Eye (tissue), 1 donor: ENCODE measurements at regions not wholly inside any gene's neighbourhood (a gene's known extent, or its start where the extent isn't known, plus 50 kb on each side); places are given as distances from the start of the nearest gene placed in this dataset.

Source experiments
- DNase-seq: peaks from one replicate; pipeline ENCODE4 v3.0.0-alpha.2; 2015

DNA sequence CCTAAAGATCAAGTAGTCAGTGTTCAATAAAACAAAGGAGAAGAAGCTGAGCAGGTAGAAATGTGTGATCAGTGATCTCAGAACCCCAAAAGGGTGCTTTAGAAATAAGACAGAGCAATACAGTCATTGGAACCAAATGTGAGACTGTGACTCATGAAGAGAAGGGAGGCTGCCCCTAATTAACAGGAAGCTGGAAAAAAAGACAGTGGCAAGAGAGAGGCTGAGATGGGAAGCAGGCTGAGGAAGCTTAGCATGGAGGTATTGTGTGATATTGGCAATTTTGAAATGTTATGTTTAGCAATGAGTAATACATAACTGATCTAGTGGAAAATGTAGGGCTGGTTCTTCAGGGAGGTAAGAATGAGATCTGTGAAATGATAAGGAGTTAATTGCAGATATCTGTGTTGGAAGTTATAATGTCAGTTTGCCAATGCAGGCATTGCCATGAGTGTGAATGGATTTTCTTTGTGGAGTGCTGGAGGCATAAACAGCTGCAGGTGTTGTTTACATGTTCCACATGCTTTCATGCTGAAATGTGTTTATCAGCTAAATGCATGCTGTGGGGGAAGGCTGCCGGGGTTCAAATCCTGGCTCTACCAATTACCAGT, 90.6 kb upstream of the CACNA1E start:
- DNase-seq, result no peak

DNA sequence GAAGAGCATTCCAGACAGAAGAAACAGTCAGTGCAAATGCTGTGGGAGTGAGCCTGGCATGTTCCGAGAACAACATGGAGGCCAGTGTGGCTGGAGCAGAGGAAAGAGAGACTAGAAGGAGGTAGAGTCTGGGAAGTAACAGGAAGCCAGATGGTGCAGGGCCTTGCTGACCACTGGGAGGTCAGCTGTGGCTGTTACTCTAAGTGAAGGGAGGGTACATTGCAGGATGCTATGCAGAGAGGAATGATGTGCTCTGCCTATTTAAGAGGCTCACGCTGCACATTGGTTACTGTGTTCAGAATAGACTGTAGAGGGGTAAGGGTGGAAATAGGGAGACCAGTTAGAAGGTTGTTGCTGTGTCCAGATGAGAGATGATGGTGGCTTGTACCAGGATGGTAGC, 88.6 kb upstream of the CACNA1E start:
- no peak for DNase-seq

DNA sequence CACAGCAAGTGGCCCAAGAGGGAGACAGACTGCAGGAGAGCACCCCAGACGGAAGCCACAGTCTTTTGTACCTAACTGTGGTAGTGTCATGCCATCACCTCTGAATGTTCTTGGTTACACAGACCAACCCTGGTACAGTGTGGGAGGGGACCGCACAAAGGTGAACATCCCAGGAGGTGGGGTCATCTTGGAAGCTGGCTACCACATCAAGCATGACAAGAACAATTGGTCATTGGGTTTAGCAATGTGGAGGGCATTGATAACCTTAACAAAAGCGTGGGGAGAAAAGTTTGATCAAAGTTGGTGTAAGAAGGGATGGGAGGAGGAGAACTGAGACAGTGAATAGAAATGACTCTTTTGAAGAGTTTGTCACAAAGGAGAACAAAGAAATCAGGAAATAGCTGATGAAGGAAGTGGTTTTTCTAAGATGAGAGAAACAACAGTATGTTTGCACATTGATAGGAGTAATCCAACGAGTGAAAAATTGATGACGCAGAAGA, 87.1 kb upstream of the CACNA1E start:
- DNase-seq, result no peak

DNA sequence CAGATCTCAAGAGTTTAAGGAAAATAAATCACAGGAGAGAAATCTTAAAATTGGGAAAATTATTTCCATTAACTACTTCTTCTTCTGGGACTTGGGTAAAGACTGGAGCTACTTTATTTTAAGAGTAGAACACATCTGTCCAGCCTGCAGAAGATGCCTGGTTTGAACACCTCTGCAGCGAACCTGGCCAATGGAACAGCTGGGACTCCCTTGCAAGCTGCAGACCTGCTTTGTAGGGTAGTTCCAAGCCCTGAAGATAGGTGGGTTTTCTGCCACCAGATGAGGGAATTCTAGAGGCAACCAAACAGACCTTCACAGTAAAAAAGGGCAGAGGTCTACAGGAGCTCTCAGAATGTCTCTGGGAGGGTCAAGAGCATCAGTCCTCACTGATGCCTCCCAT, 86.5 kb upstream of the CACNA1E start:
- no peak for DNase-seq

DNA sequence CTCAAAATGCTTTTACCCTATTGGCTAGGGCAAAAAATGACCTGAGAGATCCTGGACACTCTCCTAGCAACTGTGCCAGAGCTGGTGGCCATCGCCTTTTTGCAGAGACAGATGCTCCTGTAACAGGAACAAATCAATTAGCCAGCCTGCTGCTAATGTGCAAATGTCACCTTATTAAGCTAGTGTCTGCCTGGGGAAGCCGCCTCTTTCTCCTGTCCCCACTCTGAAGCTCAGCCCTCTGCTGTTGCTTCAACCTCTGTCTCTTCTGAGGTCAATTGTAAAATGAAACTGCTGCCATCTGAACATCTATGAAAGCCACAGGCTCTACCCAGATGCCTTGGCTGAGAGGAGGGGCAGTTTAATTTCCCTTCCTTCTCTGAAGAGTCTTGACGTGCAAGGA, 85.5 kb upstream of the CACNA1E start:
- no peak for DNase-seq

DNA sequence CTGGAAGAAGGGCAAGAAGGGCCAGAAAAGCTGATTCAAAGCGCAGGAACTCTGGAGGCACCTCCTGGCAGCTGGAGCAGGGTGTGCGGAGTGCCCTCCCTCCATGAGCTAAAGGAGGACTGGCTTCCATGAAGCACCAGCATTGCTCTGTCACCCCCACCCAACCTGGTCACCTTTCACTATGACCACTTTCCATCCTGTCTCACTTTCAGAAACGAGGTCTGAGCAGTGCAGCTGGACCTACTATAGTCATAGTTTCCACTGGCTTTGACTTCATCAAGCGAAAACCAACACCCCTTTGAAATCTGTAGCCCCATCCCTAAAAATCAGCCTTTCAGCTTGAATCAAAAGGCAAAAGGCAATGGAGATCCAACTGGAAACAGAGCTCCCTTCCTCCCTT, 84.8 kb upstream of the CACNA1E start:
- DNase-seq, result no peak

DNA sequence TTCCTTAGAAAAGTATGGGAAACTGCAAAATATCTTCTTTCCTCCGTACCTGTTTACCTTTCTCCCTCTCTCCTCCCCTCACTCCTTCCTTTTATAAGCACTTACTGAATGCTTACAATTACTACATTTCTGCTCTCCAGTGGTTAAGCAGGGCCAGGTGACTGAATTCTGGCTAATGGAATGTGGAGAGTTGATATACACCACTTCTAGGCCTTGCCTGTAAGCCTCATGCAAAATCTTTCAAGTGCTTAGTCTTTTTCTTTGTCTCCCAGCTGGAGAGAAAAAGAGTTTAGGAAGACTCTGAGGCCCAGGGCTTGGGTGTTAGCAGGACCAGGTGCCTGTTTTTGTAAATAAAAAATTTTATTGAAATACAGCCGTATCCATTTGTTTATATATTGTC, 77.7 kb upstream of the CACNA1E start:
- DNase-seq, result no peak

DNA sequence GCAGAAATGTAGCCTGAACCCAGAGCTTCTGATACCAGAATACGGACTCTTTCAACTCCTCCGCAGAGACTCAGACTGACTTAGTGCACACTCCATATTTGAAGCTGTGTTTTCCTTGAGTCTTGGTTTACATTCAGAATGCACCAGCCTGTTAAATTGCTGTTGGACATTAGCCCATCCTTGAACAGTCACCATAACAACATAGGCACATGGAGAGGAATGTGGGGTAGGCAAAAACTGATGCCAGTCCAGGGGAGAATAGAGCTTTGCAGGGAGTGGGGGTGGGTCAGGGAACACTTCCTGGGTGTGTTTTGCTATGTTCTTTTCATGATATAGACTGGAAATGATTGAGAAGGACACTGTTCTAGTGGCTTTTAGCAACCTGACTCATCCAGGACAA, 76.3 kb upstream of the CACNA1E start:
- no peak for DNase-seq

DNA sequence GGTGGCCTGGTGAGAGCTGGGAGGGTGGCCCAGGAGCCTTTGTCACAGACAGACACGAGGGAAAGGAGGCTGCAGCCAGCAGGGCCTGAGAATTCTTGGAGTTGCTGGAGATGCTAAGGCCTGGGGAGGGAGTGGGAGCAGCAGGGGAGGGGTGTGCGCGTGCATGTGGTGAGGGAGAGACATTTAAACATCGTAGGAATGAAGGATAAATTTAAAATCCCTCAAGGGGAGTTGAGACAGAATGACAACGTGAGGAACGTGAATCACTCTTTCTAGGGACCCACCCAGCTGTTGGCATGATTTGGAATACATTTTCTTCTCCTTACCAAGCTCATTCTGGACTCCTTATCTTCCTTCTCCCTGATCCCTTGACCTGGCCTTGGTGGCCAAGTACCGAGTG, 73.3 kb upstream of the CACNA1E start:
- no peak for DNase-seq

DNA sequence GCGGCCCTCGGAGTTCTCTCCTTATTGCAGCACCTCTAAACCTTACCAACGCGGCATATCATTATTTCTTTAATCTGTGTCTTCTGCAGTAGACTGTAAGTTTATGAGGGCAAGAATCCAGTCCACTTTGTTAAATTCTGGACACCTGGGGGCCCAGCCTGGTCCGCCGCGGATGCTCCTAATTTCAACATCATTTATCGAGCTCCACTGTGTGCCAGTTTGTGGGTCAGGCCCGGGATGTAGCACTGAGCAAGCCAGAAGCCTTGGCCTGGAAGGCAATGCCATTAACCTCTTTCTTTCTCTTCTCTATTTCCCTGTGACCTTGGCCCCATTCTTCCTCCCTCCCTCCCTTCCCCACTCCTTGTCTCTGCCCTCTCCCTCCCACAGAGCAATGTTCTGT, 70.6 kb upstream of the CACNA1E start:
- no peak for DNase-seq

DNA sequence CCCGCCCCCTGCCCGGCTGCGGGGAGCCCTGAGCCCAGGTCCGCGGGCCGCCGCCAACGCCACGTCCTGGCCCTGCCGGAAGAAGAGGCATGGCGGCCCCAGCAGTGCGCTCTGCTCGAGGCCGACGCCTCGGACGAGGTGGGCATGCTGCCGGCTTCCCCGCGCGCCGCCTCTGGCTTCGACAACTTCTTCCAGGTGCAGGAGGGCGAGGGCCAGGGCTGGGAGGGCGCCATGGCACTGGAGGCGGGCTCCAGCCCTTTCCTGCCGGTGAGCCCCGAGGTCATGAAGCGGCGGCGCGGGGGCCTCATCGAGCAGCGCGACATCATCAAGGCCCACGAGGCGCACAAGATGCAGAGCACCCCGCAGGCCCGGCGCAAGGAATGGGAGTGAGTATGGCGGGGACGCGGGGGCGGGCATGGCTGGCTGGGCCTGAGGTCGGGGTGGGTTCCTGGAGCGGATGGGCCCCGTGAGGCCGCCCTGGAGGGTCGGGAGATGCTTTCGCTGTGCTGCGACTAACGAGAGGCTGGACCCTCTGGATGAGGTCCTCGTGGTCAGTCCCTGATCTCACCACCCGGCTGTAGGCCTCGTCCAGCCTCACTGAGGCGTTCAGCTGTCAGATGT, 70.0 kb upstream of the CACNA1E start:
- DNase-seq, result no peak

DNA sequence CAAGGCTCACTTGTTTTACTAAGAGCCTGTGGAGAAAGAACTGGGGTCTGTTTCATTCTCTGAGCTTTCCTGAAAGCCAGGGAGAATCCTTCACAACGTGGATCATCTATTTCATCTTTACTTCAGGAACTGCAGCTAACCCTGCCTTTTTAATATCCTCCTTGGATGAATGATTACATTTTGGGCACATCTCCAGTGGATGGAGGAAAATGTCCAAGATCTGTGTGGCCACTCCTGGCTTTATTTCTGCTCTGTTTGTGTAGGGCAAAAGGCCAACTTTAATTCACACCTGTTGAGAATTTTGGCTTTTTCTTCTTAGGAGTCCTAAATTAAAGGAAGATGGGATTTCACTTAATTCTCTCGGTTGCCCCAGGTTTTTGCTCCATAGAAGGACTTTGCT, 69.5 kb upstream of the CACNA1E start:
- no peak for DNase-seq

DNA sequence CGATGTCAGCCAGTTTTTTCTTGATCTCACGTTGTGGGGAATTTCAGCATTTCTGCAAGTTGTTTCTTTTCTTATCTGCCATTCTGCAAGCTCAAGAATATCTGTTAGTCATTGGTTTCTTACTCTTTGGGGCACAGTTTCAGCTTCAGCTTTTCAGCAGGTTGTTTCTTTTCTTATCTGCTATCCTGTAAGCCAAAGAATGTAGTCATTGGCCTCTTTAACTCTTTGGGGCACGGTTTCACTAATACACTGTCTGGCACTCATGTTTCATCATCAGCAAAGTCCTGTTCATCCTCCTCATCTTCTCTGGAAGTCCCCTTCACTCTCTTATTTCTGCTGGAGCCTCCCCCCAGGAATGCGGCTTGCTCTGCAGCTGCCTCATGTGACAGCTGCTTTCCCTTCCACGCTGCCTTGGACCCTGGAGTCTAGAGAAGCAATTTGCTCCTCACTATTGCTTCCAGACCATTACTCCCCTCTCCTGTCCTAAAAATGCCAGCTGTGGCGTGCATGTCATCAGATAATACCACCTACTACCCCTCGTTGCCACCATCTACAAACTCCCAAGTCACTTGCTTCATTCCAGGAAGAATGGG, 67.0 kb upstream of the CACNA1E start:
- peak; percentile 47 for DNase-seq

DNA sequence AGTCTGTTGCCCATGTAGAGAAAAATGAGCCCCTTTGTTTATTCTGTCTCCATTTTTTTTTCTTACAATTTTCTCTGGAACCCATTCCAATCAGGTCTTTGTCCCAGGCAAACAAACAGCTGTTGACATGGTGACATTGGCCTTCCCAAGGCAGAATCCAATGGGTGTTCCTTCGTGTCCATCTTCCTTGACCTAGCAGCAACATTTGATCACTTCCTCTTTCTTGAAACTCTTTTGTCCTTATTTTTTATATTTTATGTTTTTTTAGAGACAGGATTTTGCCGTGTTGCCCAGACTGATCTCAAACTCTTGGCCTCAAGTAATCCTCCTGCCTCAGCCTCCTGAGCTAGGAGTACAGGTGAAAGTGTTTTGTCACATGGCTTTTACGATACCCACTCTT, 65.4 kb upstream of the CACNA1E start:
- DNase-seq, result no peak

DNA sequence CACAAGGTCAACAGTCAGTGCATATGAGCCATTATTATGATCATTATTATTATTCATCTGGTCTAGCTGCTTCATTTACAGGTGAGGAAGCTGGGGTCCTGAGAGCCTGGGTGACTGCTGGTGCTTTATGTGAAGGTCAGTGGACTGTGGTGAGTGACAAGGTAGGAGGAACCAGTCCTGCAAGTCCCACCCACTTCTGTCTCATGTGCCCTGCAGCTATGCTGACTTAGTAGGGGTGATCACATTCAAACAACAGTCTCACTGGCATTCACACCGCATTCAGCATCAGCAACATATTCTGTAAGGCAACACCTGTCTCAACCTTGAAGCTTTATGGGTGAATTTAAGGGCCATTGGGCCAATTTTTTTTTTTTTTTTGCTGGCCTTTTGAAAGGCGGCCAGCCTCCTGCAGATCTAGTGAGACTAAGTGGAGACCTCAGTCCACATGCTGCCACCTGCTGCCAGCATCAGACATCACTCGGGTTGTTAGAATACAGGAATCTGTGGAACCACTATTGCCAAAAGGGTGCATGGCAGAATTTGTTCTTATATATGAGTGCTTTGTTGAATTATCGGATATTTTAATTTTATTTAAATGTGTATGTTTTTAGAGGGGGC, 59.9 kb upstream of the CACNA1E start:
- DNase-seq, result peak; percentile 76

DNA sequence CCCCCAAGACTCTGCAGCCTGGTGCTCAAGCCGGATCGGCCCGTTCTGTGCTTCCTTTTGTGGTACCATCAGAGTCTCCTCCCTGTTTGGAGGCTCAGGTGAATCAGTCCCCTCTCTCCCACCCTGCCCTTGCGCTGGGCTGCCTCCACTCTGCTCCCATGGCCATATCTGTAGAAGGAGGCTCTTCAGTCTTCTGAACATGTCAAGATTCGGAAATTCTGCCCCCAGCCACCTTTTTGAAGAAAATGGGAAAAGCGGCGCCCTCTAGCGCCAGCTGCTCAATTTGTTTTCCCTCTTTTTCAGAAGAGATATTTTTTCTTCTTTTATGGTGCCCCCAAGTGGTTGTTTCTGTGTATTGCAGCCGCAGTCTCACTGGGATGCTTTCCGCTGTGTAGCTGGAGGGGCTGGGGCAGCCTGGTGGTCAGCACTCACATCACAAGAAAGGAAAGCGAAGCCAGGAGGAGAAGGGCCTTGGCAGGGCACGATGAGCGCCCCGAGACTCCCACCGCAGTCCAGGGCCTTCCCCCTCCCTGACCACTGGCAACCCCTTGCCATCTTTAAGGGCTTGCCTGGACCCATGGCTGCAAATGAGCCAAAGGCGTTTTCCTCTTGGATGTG, 58.4 kb upstream of the CACNA1E start:
- DNase-seq, result peak; percentile 96

DNA sequence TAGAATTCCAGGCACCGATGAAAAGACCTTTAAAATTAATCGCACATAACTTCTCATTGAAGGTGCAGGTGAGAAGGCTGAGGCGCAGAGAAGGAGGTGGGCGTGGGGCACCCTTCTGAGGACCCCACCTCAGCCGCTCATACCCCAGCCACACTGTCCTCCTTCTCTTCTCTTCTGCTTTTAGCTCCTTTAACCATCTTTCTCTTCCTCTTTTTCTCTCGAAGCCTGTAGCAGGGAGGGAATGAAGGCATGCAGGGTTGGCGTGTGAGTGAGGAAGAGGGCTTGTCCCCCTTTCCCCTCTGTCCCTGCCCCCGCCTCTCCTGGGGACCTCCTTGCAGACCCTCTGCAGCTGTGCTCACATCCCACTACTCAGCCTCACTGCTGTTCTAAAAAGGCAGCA, 57.8 kb upstream of the CACNA1E start:
- DNase-seq, result no peak

DNA sequence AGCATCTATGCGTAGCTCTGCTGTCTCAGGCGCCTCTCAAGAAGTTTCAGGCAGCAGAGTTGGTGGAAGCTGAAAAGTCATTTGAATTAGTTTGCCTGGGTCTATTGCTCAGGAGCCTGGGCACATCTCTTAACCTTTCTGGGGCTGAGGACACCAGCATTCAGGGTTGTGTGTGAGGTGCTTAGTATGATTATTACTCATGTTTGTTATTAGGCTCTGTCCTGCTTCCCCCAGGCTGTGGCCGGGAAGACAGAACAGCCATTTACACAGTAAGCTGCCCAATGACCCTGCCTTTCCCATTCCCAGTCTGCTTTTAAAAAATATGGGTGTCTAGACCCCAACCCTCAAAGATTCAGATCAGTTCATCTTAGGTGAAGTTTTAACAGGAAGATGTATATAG, 53.9 kb upstream of the CACNA1E start:
- DNase-seq, result no peak

DNA sequence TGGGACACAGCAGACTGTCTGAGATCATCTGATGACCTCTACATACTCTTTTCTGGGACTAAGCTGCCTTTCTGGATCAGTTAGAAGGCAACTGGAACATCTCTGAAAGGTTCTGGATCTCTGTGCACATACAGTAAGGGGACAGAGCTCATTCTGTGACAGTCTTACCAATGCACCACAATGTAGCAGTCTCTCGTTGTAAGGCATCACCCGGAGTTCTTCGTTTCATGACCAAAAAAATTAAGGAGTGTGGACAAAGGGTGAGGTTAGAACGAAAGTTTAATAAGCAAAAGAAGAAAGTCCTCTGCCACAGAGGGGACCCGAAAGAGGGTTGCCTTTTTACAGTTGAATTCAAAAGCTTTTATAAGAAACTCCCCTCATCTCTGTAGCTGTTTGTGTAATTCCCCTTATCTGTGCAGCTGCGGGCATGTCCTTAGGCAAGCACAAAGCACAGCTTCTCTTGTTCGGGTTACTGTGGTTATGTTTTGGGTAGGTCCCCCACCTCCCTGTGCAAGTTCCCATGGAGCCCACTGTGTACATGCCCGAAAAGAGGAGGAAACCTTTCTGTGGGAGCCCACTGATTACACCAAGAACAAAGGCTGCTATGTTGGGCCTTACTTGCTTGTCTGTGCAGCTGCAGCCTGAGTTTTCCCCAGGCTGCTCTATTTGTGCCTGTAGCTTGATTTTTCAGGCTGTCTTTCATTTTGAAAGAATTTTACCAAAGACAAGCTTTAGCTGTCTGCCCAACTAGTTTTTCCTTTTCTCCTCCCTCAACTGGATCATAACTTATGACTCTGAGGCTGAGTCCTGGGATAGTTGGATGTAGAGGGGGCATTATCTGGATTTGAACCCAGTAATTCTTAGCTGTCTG, 53.1 kb upstream of the CACNA1E start:
- peak; percentile 17 for DNase-seq
